ENCODE measurements at regions not wholly inside any gene's neighbourhood (a gene's known extent, or its start where the extent isn't known, plus 50 kb on each side); places are given as distances from the start of the nearest gene placed in this dataset.

DNA sequence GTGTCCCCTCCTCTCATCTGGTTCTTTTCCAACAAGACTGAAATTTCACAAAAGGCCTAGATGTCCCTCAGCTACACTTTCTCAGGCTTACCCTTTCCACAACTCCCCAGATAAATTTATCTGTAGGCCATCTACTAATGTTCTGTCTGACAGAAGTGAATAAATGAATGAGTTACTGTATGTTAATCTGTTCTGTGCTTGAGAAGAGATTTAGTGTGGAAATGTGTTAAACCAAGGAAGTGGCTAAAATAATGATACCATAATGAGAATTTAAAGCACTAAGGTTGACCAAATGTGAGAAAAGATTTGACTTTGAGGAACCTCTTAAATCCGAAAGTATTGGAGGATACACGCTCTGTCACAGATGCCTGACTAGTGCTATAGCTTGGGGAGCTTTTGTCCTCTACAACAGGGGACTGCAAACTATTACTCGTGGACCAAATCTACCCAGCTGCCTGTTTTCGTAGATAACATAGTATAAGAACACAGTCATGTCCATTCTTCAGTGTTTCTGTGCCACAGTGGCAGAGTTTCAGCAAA is 74.8 kb upstream of the P2RY1 start:
- Histone ChIP-seq H3K79me2 (ENCODE audit: insufficient read depth, low read length) (no peaks in the 10 kb centered on the region), H4K20me1 (ENCODE audit: low read depth, low read length) (no peaks in the 10 kb centered on the region), H3F3A (ENCODE audit: insufficient read depth) (no peaks in the 10 kb centered on the region), H3K4me3 (ENCODE audit: insufficient read depth, low read length, poor library complexity, severe bottlenecking) (no peak overlapping the region), H3K9ac (ENCODE audit: low read length) (no peak overlapping the region), H3K36me3 (ENCODE audit: low read length) (no peaks in the 10 kb centered on the region), H3K4me2 (ENCODE audit: low read depth, low read length, poor library complexity, severe bottlenecking) (no peak overlapping the region), H2AFZ (ENCODE audit: low read depth, low read length, severe bottlenecking) (no peak overlapping the region), H3K9me2 (replicated peaks; ENCODE audit: insufficient read depth, low read length) (no peaks in the 10 kb centered on the region), H3K9me3 (ENCODE audit: insufficient read depth, low read length) (no peaks in the 10 kb centered on the region), H3K27me3 (ENCODE audit: low read length) (no peaks in the 10 kb centered on the region), H3K27ac (ENCODE audit: low read depth, low read length) (no peak overlapping the region)
- no peak for TF ChIP-seq EZH2phosphoT487 (conservative IDR thresholded peaks at IDR 0.05; ENCODE audit: low read length)
- TF ChIP-seq, protein P1, sequence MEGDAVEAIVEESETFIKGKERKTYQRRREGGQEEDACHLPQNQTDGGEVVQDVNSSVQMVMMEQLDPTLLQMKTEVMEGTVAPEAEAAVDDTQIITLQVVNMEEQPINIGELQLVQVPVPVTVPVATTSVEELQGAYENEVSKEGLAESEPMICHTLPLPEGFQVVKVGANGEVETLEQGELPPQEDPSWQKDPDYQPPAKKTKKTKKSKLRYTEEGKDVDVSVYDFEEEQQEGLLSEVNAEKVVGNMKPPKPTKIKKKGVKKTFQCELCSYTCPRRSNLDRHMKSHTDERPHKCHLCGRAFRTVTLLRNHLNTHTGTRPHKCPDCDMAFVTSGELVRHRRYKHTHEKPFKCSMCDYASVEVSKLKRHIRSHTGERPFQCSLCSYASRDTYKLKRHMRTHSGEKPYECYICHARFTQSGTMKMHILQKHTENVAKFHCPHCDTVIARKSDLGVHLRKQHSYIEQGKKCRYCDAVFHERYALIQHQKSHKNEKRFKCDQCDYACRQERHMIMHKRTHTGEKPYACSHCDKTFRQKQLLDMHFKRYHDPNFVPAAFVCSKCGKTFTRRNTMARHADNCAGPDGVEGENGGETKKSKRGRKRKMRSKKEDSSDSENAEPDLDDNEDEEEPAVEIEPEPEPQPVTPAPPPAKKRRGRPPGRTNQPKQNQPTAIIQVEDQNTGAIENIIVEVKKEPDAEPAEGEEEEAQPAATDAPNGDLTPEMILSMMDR (IDR thresholded peaks at IDR 0.05; ENCODE audit: insufficient read depth, low read length, poor library complexity, severe bottlenecking): no peak

DNA sequence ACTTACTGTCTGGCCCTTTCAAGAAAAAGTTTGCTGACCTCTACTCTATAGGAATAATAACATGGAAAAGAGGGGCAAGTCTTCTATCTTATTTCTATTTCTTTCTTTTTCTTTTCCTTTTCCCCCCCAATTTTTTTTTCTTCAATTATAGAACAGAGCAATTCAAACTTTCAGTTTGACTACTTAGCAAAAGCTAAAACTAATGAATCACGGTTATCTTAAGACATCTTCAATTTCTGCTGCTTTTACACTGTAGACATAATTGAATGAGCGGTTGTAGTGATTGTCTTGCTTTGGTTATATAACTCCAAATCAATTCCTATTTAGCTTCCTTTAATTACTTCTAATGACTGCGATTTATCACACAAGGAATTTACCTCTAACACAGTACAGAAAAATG is 74.3 kb upstream of the P2RY1 start:
- Histone ChIP-seq H3K4me3 (ENCODE audit: insufficient read depth, low read length, poor library complexity, severe bottlenecking) (no peak overlapping the region), H2AFZ (ENCODE audit: low read depth, low read length, severe bottlenecking) (no peak overlapping the region), H3K36me3 (ENCODE audit: low read length) (no peaks in the 10 kb centered on the region), H3K9me3 (ENCODE audit: insufficient read depth, low read length) (no peaks in the 10 kb centered on the region), H4K20me1 (ENCODE audit: low read depth, low read length) (no peaks in the 10 kb centered on the region), H3K27me3 (ENCODE audit: low read length) (no peaks in the 10 kb centered on the region), H3K9me2 (replicated peaks; ENCODE audit: insufficient read depth, low read length) (no peaks in the 10 kb centered on the region), H3K27ac (ENCODE audit: low read depth, low read length) (no peak overlapping the region), H3F3A (ENCODE audit: insufficient read depth) (no peaks in the 10 kb centered on the region), H3K9ac (ENCODE audit: low read length) (no peak overlapping the region), H3K79me2 (ENCODE audit: insufficient read depth, low read length) (no peaks in the 10 kb centered on the region), H3K4me2 (ENCODE audit: low read depth, low read length, poor library complexity, severe bottlenecking) (no peak overlapping the region)
- TF ChIP-seq EZH2phosphoT487 (conservative IDR thresholded peaks at IDR 0.05; ENCODE audit: low read length): no peak
- TF ChIP-seq, protein P1 (IDR thresholded peaks at IDR 0.05; ENCODE audit: insufficient read depth, low read length, poor library complexity, severe bottlenecking): no peak

DNA sequence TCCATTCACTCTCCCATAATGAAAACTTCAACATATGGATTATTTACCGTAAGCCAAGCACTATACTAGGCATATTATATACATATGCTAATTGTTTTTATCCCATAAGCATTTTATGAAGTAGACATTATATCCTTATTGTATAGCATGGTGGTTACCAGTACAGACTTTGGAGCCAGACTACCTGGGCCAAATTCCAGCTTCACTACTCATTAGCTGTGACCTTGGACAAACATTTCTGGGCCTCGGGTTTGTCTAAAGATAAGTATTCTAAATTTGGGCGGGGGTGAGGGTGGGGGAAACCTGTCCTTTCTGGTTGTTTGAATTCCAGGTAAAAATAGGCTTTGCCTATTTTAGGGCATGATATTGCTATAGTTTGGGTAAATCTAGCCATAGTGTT is 66.5 kb upstream of the P2RY1 start:
- H3K27me3 ChIP-seq (ENCODE audit: low read length): no peaks in the 10 kb centered on the region
- no peak overlapping the region for H2AFZ ChIP-seq (ENCODE audit: low read depth, low read length, severe bottlenecking)
- no peaks in the 10 kb centered on the region for H4K20me1 ChIP-seq (ENCODE audit: low read depth, low read length)
- TF ChIP-seq EZH2phosphoT487 (conservative IDR thresholded peaks at IDR 0.05; ENCODE audit: low read length): no peak
- TF ChIP-seq, protein P1 (IDR thresholded peaks at IDR 0.05; ENCODE audit: insufficient read depth, low read length, poor library complexity, severe bottlenecking): no peak
- no peak overlapping the region for H3K4me3 ChIP-seq (ENCODE audit: insufficient read depth, low read length, poor library complexity, severe bottlenecking)
- no peaks in the 10 kb centered on the region for H3K79me2 ChIP-seq (ENCODE audit: insufficient read depth, low read length)
- H3K9ac ChIP-seq (ENCODE audit: low read length): no peak overlapping the region
- H3K9me3 ChIP-seq (ENCODE audit: insufficient read depth, low read length): no peaks in the 10 kb centered on the region
- H3K4me2 ChIP-seq (ENCODE audit: low read depth, low read length, poor library complexity, severe bottlenecking): no peak overlapping the region
- H3K9me2 ChIP-seq (replicated peaks; ENCODE audit: insufficient read depth, low read length): no peaks in the 10 kb centered on the region
- H3K27ac ChIP-seq (ENCODE audit: low read depth, low read length): no peak overlapping the region
- H3F3A ChIP-seq (ENCODE audit: insufficient read depth): no peaks in the 10 kb centered on the region
- H3K36me3 ChIP-seq (ENCODE audit: low read length): no peaks in the 10 kb centered on the region

Data from SU-DHL-6 (cell line).